HG02642 (cell line): ENCODE measurements at regions not wholly inside any gene's neighbourhood (a gene's known extent, or its start where the extent isn't known, plus 50 kb on each side); places are given as distances from the start of the nearest gene placed in this dataset.
"Not testable (repeated sequence)": the region's sequence is repeated elsewhere in the genome, so short reads cannot be mapped to it uniquely, and the experiment has no call there.

ENCODE experiments used
- ATAC-seq: cut with Tn5 transposase; IDR thresholded peaks from one replicate; pipeline ENCODE4 v1.9.1; 2021; ENCODE audit warnings: mild to moderate bottlenecking; ENCODE audit not compliant: unreplicated experiment, poor library complexity

DNA sequence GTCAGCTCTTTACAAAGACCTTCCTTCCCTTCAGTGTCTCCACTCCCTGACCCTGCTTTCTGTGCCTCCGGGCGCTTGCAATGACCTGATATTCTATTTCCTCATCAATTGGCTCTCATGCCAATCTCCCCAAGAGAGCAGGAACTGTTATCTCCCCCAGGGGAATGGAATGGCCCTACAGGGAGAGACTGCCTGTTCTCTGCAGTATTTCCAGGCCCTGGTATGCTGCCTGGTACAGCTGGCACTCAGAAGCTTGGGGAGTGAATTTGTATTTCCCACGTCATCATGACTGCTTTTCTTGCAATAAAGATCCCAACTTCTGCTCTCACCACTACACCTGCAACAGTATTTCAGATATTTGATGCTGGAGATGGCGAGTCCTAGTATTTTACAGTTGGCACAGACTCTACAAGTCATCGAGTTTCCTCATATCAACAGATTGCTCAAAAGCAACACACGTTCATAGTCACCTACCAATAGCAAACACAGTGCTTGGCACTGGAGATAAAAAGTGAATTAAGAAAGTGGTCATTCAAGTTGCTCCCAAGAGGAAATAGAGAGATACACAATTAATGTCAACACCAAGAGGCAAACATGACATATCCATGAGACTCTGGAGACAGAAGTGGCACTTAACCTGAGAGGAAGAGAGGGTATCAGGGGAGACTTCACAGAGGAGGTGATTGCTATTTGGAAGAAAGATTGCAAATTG lies 90.5 kb upstream of the EGFL6 start:
- ATAC-seq = no peak

DNA sequence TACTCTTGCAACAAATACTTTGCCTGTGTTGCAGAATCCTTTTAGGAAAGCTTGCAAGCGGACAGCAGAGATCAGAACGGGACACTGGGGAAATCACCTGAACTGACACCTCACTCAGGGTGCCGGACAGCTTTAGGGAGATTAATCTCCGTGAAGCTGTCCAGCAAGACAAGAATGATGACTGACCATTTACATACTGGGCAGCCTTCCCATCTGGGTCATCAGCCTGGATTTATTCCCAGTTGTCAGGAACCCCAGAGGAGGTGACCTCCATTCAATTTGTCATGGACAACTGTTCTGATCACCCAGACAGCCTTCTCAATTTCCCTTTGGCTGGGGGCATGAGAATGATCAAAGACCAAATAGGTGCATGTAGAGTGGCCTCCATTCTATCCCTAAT lies 93.0 kb upstream of the EGFL6 start:
- no peak for ATAC-seq

DNA sequence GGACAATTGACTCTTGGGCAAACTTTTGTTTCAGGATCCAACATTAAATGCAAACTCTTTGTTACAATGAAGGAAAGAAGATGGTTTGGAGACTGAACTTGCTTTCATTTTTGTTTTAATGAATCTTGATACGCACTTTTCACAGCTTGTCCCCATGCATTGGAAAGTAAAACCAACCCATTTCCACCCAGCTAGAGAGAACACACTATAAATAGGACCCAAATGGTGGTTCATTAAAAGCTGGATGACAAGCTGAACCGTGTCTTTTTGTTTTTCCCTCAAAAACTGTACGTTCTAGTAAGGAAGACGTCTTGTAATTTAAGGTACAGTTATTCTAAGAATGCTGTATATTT lies 95.3 kb upstream of the EGFL6 start:
- ATAC-seq = peak; percentile 61

DNA sequence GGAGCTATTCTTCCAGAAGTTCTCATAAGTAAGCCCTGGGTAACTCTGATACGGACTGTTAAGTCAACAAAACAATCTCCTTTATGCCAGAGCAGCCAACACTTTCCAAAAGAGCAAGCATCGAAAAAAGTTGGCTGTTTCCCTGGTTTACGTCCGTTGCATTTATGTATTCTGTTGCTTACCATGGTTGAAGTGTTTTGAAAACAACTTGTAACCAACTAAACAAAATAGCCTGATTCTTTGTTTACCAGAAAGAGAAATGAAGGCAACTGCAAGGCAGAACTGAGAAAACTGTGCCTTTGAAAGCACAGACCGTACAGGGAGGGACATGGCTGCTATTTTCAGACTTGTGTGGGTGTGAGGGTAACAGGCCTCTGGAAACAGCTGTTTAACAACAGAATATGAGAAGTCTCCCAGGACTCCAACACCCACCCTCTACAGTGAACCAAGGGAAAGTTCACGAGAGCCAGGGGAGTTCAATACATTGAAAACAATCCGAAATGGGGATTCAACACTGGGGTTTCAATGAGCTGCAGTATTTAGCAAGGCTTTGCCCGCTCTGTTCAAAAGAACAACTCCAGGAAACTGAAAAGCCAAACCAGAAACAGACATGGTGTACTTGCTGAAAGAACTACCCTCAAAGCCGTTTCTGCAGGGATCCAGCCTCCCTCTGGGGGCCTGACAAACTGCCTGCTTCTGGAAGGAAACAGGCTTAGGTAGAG lies 95.8 kb upstream of the EGFL6 start:
- ATAC-seq = peak; percentile 92

DNA sequence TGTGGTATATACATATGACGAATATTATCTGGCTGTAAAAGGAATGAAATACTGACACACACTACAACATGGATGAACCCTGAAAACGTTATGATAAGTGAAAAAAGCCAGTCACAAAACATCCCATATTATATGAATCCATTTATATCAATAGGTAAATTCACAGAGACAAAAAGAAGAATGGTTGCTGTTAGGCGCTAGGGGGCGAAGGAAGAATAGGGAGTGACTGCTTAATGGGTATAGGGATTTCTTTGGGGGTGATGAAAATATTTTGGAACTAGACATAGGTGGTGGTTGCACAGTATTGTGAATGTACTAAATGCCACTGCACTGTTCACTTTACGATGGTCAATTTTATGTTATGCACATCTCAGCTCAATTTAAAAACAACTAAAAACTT lies 96.4 kb upstream of the EGFL6 start:
- ATAC-seq = no peak

DNA sequence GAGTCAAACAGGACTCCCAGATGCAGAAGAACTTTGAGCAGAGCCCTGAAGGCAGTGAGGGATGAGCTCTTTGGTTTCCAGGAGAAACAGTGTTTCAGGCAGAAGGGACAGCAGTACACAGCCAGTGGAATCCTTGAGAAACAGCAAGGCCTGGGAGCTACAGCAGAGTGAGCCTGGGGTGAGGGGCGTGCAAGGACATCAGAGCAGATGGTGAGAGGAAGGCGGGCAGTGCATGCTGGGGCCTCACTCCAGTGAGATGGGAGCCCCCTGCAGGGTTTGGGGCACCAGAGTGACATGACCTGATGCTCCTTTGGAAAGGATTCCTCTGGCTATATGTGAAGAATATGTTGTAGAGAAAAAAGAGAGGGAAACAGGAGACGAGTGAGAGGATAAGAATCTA lies 98.1 kb upstream of the EGFL6 start:
- no peak for ATAC-seq

DNA sequence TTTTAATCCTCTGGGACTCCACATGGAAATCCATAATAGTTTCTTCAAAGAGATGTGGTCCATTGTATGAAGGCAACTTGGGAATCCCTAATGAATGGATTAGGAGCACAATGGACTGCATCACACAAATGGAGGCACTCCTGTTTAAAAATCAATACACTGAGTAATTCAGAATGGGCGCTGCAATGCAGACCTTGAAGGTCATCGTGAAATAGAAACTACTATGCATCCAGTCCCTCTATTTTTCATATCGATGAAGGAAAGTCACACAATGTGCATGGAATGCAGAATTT lies 98.8 kb upstream of the EGFL6 start:
- ATAC-seq = no peak

DNA sequence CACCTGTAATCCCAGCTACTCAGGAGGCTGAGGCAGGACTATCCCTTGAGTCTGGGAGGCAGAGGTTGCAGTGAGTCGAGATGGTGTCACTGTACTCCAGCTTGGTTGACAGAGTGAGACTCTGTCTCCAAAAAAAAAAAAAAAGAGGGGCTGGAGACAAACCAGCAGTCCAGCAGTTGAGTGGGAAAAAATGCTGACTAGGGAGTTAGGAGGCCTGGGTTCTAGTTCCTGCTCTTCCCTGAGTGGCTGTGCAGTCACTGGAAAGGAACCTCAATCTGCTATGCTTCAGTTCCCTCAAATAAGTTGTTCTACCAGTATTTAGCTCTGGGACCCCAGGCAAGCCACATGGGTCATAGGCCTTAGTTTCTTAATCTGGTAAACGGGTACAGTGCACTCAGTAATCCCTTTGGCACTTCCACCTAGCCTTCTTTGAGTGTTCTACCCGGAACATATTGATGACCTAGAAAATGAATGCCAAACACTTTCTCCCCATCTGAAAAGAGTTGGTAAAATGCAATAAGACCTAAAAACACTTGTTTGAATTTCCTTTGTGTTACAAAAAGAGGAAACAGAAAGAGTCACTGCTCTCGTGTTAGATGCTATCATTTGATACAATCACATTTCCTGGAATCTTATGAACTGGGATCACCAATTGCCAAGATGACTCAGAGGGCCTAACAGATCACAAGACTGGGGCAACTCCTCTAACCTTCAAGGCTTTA lies 99.3 kb upstream of the EGFL6 start:
- ATAC-seq = no peak

DNA sequence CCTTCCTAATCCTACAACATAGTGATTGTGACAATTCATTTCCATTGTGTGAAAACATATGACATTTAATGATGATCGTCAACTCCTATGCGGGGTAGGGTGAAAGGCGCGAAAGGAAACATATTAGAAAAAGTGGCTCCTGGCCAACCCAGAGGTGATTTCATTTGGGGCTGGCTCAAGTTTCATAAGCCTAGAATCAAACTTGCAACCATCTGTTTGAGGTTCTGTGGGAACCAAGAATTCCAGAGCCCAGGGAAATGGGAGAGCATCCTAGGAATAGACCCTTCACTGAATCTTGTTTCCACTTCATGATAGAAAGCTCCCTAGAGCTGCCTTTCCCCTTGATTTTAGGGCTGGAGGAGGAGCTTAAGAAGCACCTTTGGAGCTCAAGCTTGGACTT lies 101.3 kb upstream of the EGFL6 start:
- ATAC-seq = no peak

DNA sequence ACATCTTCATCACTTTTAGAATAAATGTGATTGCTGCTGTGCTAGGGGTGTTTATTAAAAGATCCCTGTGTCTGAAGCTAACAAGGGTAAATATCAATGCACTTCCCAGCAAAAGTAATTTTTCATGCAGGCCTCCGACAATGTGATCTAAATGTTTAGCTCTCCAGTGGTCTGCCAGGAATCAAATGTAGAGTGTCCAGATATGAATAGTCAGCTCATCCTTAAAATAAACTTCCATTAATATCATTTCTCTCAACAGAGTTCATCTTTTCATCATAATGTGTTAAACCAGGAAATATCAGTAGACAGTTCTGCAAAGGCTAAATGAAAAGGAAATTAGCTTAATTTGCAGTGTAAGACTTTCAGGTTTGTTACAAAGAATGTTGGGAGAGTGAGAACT lies 102.2 kb upstream of the EGFL6 start:
- ATAC-seq = no peak

DNA sequence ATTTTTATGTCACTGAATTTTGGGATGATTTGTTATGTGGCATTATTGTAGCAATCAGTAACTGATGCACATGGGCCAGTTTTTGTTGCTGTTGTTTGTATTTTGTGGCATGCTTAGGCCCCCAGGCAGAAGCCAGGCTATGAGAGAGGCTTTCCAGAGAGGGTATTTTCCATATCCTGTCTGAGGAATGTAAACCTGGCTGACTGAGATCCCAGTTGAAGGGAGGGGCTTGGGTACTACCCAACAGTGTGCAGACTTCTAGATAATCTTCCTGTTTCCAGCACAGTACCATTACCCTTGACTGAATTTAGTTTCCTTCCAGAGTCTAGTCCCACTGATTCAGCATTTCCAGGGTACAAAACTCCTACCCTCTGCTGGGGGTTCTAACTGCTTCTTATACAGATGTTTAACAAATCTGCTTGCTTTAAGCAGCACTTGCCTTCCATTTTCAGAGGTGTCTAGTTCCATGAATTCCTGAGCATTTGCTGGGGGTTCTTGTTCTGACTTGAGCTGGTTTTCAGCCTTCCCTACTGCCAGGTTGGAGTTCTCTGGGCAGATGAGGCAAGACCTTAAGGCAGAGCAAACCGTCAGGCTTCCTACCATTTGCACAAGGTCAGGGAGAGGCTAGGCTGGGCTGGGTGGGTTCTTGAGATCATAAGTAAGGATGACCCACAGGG lies 104.7 kb upstream of the EGFL6 start:
- ATAC-seq = no peak

DNA sequence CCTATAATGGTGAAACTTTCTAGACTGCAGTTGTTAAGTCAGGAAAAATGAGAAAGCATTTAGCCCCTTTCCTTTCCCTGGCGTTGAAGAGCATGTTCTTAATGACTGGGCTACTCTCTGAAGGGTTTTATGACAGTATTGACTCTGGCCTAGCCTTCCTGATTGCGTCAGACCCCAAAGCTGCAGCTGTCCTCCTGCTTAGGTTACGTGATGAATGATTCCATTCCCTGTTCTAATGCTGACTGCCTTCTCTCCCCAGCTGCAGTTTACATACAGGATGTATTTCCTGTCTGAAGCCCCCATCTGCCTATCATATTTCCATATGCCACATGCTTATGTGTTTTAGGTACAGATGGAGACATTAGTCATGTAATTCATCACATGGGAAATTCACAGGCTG lies 105.8 kb upstream of the EGFL6 start:
- ATAC-seq = no peak

DNA sequence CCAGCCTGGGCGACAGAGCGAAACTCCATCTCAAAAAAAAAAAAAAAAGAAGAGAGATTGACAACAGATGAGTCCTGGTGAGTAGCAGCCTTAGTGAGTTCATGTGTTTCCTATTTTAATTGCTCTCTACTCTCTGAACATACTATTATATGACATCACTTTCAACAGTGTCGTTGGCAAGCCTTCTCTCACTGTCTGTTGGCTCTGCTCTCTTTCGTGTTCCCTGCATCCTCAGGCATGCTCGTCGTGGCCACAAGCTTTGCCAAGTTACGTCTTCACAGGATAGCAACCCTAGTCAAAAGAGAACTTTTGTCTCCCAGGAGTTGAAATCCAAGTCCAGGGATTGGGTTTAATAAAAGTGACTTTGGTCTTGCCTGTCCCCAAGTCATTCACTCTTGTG lies 117.1 kb upstream of the EGFL6 start:
- no peak for ATAC-seq

DNA sequence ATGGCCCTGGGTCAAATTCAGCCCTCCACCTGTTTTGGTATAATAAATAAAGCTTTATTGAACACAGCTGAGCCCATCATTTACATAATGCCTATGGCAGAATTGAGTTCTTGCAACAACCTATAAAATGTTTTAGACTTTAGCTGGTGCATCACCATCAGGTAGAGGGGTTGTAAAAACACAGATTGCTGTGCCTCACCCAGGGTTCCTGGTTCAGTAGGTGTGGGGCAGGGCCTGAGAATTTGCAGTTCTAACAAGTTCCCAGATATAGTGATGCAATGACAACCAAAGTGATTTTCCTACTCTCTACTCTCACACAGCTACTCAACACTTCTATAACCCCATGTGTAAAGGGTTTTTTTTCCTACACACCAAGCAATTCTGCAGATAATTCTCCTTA lies 120.0 kb upstream of the EGFL6 start:
- no peak for ATAC-seq

DNA sequence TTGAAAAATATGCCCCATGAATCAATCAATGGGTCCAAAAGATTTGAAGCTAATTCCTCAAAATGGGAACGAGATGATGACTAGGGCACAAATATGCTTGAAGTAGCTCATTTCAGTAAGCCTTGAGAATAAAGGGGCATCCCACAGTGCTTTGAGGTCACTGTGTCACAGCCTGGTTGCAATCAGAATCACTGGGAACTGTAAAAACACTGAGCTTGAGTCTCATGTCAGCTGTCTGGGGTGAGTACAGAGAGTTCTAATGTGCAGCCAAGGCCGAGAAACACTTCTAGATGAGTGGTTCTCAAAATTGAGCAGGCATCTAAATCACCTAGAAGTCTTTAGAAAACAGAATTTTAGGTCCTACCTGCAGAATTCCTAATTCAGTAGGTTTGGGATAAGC lies 120.5 kb upstream of the EGFL6 start:
- ATAC-seq = no peak

DNA sequence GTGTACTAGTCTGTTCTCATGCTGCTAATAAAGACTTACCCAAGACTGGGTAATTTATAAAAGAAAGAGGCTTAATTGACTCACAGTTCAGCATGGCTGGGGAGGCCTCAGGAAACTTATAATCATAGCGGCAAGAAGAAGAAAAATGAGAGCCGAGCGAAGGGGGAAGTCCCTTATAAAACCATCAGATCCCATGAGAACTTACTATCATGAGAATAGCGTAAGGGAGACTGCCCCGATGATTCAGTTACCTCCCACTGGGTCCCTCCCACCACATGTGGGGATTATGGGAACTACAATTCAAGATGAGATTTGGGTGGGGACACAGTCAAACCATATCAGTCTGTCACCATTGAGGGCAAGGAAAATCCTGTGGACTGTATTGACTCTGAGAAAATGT lies 121.8 kb upstream of the ATXN3L start:
- ATAC-seq = not testable (repeated sequence)

DNA sequence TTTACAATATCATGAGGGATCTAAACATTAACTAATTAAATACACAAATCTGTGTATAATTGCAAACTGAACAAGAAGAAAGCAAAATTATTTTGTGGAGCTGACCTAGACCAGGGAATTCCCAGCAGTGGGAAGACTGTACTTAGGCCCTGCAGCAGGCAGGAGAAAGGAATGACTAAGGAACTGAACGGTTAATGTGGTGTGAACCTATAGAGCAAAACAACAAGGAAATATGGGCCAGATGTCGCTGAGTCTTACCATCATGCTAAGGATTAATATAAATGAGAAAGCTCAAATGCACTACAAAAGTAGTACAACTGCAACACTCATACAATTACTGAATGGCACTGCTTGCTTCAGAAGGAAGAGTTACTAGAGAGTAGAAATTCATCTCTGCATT lies 120.3 kb upstream of the ATXN3L start:
- no peak for ATAC-seq

DNA sequence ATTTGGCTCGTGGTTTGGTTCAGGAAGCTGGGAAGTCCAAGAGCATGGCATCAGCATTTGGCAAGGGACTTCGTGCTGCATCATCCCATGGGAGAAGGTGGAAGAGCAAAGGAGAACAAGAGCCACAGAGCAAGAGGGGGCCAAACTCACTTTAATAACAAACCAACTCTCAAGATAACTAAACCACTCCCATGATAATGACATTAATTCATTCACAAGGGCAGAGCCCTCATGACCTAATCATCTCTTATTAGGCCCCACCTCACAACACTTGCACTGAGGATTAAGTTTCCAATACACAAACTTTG lies 113.4 kb upstream of the ATXN3L start:
- ATAC-seq = no peak

DNA sequence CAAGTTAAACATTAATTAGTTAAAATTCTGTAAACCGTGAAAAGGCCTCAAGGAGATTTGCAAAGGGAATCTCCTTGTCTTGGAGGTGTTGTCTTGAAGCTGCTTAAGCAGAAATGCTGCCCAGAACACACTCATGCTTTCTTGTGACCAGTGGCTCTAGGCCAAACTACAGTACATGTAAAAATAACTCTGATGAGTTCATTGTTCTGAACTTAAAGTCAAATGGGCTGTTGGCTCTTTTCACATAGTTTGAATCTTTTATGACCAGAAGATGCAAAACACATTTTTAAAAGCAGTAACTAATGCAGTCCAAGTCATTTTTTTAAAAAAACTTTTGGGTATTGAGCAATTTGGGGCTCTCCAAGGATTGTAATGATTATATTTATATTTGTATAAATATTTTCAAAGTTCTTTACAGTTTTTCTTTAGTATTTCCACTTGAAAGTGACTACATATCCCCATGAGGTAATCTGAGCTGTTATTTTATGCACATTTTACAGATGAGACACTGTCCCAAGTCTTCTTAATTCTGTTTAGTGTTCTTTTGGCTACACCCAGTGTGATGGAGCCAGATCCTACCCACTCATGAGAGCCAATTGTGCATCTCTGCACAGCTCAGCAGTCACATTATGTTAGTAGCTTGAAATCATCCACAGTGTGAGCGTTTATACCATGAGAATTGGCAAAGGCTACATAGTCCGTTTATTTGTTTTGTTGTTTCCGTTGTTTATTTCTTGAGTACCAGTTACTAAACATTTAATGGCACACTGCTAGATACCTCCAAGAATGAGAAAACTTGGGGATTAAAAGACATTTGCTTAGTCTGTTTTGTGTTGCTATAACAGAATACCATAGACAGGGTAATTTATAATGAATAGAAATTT lies 112.8 kb upstream of the ATXN3L start:
- no peak for ATAC-seq

DNA sequence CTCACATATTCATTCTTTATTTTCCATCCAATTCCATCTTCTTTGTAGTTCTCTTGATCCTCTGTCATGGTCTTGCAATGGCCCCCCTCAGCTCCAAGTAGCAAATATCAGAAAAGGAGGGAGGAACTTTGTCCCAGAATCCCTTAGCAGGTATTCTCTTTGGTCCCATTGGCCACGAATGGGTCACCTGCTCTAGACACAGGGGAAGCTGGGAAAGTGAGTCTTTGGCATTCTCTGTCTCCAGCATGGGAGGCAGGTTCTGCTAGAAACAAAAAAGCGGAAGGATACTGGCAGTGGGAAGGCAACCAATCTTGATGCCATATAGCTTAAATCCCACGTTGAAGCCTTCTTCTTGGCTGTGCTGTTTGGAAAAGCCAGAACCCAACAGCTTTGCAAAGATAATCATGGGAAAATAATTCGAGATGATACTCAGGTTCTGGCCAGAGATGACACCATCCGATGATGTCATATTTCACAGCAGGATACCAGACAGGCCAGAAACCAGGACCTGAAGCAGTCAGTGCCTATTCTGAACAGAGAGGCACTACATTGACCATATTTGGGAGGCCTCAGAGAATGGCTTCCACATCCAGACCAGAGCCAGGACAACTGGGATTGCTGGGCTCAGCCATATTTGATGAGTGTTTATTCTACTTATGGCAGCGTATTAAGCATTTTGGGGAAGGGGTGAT lies 110.4 kb upstream of the ATXN3L start:
- no peak for ATAC-seq
